ENCODE measurements at regions not wholly inside any gene's neighbourhood (a gene's known extent, or its start where the extent isn't known, plus 50 kb on each side); places are given as distances from the start of the nearest gene placed in this dataset.

DNA sequence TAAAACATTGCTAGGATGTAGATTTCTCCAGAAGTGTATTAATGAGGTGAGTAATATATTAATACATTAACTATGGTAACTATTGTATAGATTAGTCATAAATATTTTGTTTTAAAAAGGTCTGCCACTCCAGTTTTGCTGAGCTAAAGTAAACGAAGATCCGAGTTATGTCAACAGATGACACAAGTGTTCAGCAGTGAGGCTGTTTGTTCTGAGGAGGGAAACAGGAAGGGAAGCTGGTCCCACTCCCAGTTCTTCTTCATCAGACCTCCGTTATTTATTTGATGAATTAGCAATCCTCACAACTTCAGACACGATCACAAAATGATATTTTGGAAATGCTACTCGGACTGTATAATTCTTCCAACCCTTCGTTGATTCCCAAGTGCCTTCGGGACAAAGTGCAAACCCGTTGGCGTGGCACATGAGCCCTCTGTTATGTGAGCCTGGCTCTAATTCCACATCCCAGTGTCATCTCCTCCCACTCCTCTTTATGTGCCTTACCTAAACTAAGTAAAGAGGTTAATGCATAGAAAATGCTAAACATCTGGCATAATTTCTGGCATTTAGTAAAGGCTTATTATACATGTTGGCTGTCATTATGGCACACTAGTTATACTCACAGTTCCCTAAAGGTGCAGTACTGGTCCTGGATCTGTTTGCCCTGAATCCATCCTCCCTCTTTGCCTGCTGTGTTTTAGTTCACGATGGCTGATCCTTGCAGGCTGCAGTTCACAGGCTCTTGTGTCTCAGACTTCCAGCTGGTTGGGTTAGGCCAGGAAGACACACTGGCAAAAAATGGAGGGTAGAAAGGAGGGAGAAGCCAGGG lies 190.6 kb upstream of the LNX1 start (continued):
- no peak for TF ChIP-seq ZNF510 (CRISPR knock-in tag; IDR thresholded peaks at IDR 0.05; ENCODE audit: low read depth)
- TF ChIP-seq, protein P1, sequence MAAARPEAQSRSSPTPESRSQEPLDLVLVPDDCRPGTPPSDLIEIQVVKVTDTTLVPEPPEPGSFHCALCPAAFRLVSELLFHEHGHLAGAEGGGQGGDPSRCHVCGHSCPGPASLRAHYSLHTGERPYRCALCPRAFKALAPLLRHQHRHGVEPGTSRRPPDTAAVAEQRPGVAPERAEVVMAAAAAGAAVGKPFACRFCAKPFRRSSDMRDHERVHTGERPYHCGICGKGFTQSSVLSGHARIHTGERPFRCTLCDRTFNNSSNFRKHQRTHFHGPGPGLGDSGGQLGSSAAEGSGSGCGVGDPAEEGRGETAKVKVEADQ (CRISPR knock-in tag; IDR thresholded peaks at IDR 0.05; ENCODE audit: borderline replicate concordance): no peak
- no peak for TF ChIP-seq YEATS2 (CRISPR knock-in tag; IDR thresholded peaks at IDR 0.05; ENCODE audit: borderline replicate concordance)
- TF ChIP-seq, protein P2, sequence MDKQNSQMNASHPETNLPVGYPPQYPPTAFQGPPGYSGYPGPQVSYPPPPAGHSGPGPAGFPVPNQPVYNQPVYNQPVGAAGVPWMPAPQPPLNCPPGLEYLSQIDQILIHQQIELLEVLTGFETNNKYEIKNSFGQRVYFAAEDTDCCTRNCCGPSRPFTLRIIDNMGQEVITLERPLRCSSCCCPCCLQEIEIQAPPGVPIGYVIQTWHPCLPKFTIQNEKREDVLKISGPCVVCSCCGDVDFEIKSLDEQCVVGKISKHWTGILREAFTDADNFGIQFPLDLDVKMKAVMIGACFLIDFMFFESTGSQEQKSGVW (CRISPR knock-in tag; IDR thresholded peaks at IDR 0.05; ENCODE audit: borderline replicate concordance): no peak
- no peak for TF ChIP-seq SMYD3 (CRISPR knock-in tag; IDR thresholded peaks at IDR 0.05)
- TF ChIP-seq, protein P3, sequence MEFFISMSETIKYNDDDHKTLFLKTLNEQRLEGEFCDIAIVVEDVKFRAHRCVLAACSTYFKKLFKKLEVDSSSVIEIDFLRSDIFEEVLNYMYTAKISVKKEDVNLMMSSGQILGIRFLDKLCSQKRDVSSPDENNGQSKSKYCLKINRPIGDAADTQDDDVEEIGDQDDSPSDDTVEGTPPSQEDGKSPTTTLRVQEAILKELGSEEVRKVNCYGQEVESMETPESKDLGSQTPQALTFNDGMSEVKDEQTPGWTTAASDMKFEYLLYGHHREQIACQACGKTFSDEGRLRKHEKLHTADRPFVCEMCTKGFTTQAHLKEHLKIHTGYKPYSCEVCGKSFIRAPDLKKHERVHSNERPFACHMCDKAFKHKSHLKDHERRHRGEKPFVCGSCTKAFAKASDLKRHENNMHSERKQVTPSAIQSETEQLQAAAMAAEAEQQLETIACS (CRISPR knock-in tag; IDR thresholded peaks at IDR 0.05): no peak
- no peak for TF ChIP-seq XRCC5 (optimal IDR thresholded peaks at IDR 0.05; ENCODE audit: low read length)
- TF ChIP-seq PAF1 (CRISPR knock-in tag; IDR thresholded peaks at IDR 0.05): no peak
- peak; percentile 47; the same call in 1 of the 2 replicates for TF ChIP-seq MIER3 (CRISPR knock-in tag; IDR thresholded peaks at IDR 0.05; ENCODE audit: borderline replicate concordance)
- TF ChIP-seq, protein P4, sequence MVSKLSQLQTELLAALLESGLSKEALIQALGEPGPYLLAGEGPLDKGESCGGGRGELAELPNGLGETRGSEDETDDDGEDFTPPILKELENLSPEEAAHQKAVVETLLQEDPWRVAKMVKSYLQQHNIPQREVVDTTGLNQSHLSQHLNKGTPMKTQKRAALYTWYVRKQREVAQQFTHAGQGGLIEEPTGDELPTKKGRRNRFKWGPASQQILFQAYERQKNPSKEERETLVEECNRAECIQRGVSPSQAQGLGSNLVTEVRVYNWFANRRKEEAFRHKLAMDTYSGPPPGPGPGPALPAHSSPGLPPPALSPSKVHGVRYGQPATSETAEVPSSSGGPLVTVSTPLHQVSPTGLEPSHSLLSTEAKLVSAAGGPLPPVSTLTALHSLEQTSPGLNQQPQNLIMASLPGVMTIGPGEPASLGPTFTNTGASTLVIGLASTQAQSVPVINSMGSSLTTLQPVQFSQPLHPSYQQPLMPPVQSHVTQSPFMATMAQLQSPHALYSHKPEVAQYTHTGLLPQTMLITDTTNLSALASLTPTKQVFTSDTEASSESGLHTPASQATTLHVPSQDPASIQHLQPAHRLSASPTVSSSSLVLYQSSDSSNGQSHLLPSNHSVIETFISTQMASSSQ (IDR thresholded peaks at IDR 0.05; ENCODE audit: low read depth): no peak; the same call in 1 of the 2 replicates
- TF ChIP-seq, protein P4 (CRISPR knock-in tag; IDR thresholded peaks at IDR 0.05; ENCODE audit: borderline replicate concordance): no peak
- TF ChIP-seq RCOR2 (CRISPR knock-in tag; IDR thresholded peaks at IDR 0.05): no peak
- TF ChIP-seq ZNF264 (CRISPR knock-in tag; IDR thresholded peaks at IDR 0.05): no peak
- TF ChIP-seq HNF4A (CRISPR knock-in tag; IDR thresholded peaks at IDR 0.05): no peak
- no peak for TF ChIP-seq REL (CRISPR knock-in tag; conservative IDR thresholded peaks at IDR 0.05)
- no peak for TF ChIP-seq SMAD1 (CRISPR knock-in tag; IDR thresholded peaks at IDR 0.05; ENCODE audit: borderline replicate concordance, low read depth)
- no peak for TF ChIP-seq ZNF569 (CRISPR knock-in tag; IDR thresholded peaks at IDR 0.05; ENCODE audit: borderline replicate concordance)
- TF ChIP-seq TBX3 (IDR thresholded peaks at IDR 0.05; ENCODE audit: borderline replicate concordance): no peak
- no peak for TF ChIP-seq ZNF143 (CRISPR knock-in tag; IDR thresholded peaks at IDR 0.05)
- no peak for TF ChIP-seq HHEX (CRISPR knock-in tag; IDR thresholded peaks at IDR 0.05)
- TF ChIP-seq ZNF333 (CRISPR knock-in tag; IDR thresholded peaks at IDR 0.05; ENCODE audit: borderline replicate concordance): no peak
- TF ChIP-seq JUN (CRISPR knock-in tag; IDR thresholded peaks at IDR 0.05): no peak
- peak; percentile 49 for TF ChIP-seq SAP130 (CRISPR knock-in tag; IDR thresholded peaks at IDR 0.05; ENCODE audit: low read depth)
